GM19397 (cell line): ENCODE measurements at regions not wholly inside any gene's neighbourhood (a gene's known extent, or its start where the extent isn't known, plus 50 kb on each side); places are given as distances from the start of the nearest gene placed in this dataset.

Experiments
- ATAC-seq: cut with Tn5 transposase; IDR thresholded peaks from one replicate; pipeline ENCODE4 v1.9.1; 2021; ENCODE audit warnings: mild to moderate bottlenecking, moderate library complexity; ENCODE audit not compliant: unreplicated experiment

DNA sequence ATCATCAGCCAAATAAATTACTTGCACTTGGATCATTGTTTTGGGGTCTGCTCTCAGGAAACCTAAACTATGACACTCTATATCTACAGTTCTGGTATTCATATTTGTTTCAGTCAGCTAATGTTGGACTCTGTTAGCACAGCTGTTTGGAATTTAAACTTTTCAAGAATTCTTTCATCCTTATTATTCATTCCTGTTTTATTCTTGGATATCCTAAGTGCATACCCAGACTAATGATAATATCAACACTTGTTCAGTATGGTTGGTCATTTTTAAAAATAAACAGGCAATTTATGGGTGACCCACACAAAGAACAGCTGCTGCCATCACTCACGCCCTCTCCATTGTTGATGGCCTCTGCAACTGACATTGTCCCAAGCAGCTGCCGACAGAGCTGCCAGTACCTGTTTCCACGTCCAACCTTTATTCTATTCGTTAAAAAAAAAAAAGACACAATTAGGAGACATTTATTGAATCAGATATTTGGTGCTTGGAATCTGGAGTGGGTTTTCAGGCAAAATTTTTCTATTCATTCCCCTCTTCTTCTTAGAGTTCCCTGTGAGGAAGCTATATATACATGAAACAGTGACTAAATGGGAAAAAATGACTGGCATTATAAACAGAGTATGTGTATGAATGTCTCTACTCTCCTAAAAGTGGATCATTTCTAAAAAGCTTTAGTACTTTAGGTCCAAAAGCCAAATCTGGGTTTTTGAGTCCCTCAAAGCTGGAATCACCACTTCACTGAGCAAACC is 252.1 kb upstream of the NAV3 start:
- ATAC-seq, result no peak

DNA sequence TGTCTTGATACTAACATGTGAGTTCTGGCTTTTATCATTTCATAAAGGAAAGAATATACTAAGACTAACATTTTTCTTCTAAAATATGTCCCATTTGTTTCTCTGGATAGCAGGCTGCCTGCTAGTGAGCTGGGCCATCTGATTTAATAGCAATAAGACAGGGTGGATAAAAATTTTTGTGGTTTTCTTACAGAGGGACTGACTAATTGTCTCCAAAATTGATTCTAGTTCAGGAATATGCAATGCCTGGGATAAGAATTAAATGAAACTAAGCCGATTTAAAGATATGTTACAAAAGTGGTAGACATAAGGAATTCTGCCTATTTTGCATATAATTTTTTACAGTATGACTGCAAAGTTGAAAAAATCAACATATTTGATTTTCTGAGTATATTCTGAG is 252.9 kb upstream of the NAV3 start:
- no peak for ATAC-seq

DNA sequence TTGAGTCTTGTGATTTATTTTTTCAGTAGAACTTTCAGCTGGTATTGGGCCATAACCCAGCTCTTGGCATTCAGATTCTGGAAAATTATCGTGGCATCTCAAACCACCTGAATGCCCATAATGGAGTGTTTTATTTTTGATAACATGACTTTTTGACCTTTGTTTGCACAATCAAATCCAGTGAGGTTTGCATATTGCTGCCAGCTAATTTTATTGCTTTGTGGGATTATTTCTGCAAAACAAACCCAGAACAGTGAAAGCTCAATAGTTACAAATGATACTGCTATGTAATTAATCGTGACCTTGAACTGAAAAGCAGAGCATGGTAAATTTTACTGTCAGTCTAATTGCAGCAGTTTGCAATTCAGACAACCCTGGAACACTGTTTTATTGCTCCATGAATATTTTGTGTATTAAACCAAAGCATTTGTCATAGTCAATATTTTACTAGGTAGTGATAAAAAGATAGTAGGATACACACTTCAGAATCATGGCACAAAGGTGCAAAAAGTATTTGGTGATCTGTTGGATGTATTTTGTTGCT is 255.2 kb upstream of the NAV3 start:
- no peak for ATAC-seq

DNA sequence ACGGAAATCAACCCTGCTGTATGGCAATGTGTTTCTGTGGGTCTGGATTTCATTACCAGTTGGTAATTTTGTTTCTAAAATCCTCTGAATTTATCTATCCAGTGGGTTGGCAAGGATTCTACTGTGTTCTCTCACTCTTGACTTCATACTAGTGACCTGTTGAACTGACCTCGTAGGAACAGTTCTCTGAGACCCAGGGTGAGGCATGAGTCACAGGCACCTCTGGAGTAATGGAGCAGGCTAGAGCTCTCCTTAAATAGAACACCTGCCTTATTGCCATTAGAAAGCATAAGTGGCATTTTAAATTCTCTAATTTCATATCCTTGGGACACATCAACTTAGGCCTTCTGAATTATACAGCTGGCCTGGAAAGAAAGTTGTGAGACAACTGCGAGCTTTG is 258.3 kb upstream of the NAV3 start:
- no peak for ATAC-seq

DNA sequence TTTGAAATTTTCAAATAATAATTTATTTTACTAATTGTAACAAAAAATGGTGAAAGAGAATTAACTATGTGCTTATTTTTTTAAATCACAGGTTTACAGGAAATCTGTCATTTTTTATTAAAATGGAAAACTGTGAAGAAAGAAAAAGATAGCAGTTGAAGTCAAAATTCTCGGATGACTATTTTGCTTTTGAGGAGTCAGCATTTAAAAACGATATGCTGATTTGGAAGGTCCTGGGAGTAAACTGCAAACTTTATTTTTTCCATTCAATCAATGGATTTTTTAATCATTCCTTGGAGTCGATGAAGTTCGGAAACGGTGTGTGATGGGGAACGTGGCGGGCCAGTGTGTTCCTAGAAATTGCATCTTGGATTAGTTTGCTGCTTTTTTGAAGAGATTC is 258.9 kb upstream of the NAV3 start:
- ATAC-seq, result no peak

DNA sequence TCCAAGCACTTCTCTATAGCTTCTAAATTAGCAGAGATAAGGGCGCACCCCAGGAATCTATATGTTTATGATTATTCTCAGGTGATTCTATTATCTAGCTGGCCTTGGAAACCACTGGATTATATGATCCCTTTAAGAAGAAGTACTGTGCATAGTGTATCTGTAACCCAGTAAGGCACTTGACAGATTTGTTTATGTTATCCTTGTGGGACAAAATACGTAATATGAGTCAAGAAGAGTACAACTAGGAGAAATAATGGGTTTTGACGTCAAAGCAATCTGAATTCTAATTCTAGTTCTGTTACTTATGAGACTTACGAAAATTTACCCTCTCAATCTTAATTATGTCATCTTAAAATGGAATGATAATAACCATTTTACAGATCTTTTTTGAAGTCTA is 259.6 kb upstream of the NAV3 start:
- ATAC-seq, result no peak

DNA sequence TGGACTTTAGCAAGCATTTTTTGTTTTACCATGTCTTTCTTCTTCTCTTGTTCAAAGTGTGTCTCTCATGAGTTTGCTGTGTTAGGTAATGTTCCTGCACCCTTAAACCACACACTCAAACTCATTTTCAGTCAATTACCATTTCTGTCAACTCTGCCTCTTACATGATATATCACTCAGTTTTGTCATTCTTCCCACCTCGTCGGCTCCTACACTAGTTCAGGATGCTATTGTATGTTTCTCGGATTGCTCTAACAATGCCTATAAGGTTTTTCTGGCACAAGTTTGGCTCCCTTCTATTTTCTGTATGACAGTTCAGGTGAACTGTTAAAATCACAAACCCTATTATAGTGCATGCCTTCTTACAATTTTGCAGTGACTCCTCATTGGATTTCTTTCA is 260.8 kb upstream of the NAV3 start:
- ATAC-seq, result no peak

DNA sequence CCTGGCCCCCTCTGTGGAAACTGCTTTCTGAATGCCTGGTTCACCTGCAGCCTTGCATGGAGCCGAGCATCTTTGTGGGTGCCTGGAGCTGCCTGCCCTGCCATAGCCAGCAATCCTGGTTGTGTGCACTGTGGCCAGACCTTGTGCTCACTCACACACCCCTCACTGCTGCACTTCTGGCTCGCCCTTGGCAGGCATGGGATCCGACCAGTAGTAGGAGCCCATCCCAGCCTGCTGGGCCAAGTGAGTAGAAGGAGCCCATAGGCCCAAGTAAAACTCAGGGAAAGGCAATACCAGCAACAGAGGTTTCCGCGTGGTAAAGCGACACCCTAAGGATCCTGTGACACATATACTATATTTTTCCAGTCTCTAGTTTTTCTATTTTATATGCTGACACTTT is 270.0 kb upstream of the NAV3 start:
- ATAC-seq, result no peak

DNA sequence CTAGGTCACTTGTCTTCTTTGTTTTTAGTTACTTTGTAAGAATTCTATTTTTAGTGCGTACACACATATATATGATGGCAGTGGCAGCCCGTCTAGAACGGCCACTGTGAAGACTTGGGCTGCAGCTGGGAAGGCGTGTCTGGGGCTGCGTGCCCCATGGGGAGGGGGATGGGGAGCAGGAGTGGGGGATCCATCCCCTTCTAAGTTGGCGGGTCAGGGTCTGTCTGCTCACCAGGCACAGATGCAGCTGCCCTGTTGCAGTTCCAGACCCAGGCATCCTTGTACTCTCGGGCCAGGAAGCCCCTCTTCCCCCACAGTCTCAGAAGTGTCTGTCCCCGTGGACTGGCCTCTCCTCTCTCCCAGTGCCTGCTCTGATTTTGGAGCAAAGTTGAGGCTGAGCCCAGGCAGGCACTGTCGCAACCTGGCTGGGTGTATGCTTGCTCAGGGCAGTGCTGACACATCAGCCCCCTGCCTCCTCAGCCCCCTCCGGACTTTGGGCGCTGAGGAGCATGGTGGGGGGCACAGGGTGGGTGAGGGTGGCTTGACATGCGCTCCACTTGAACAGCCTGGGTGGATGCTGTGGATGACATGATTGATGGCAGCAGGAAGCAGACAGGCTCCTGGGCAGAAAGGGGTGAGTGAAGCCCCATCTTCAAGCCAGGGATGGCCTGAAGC is 271.2 kb upstream of the NAV3 start:
- no peak for ATAC-seq

DNA sequence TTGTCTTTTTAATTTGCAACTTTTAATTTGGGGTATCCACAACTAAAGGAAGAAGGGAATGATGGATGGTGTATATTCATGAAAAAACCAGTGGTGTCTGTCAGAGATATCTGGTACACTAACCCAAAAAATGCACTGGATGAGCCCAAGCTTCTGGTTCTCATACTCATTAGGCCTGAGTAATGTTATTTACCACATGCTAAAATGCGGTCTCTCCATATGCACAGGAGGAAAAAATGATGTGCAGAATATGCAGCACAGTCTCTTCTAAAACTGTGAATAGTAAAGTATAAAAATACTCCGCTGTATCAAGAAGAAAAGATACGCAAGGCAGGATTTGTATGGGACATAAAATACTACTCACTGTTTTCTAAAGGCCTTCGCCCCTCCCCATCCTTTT is 275.6 kb upstream of the NAV3 start:
- no peak for ATAC-seq

DNA sequence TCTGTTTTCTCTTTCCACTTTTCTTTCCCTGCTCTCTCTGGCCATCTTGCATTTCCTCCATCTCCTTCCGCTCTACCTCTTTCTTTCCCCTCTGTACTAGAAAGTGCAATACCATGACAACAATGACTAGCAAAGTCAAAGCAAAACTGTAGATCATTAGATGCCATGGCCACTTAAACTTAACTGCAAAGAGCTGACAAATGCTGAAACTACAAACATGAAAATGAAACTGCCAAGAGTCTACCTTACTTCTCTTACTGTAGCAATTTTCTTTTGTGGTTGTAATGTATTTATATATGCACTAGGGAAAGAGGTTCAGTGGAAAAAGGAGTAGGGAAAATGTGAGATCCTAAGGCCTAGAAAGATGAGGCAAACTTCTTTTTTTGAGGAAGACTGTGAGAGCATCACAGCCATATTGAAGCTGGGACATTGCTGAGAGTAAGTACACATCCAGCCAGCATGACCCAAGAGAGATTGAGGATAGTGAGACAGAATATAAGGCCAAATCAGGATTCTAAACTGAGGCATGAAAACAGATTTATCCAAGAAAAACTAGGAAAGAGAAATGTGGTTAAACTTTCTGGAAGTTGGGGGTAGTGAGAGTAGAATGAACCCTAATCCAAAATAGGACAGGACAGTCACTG is 276.6 kb upstream of the NAV3 start:
- peak; percentile 100 for ATAC-seq

DNA sequence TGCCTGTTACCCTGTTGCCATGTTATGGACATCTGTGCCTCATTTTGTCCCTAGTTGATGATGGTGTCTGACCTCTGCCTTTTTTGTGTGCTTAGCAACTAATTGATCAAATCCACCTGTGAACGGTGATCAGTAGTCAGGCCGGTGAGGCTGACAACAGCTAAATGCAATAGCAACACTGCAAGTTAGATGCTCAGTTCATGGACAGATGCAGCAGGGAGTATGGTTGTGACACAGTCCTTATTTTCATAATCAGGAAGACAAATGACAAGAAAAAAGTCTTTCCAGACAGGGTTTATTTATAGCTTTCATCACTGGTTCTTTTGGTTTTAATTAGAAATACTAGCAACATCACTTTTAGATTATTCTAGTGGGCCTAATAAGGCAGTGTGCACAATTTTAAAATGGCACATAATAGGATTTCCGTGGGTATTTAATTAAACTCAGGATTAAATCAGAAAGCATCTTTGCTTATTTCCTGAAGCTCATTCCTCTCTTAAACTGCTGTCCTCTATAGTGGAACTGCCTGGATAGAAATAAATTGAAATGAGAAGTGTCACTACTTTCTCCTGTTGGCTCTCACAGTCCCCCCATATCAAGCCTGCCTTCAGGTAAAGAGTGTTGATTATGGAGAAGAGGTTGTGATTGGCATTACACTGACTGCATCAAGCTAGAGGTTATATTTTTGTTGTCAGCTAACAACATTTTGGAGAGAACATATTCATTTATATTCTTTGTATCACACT is 281.1 kb upstream of the NAV3 start:
- ATAC-seq, result no peak

DNA sequence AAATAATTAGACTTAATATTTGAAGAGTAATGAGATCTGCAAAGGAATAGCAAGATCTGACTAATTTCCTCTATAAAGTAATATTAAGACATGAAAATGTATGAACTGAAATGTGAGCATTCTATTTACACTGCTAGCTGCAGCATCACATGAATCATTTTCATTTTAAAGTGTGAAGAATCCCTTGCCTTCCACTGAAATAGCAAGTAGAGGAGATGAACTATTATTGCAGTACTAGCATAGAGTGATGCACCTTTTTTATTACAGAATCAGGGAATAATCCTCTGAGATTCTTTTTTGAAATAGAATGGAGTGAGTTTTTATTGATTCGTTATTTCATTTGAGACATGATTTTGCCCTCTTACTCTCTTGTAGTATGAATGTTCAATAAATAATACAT is 281.9 kb upstream of the NAV3 start:
- ATAC-seq, result no peak

DNA sequence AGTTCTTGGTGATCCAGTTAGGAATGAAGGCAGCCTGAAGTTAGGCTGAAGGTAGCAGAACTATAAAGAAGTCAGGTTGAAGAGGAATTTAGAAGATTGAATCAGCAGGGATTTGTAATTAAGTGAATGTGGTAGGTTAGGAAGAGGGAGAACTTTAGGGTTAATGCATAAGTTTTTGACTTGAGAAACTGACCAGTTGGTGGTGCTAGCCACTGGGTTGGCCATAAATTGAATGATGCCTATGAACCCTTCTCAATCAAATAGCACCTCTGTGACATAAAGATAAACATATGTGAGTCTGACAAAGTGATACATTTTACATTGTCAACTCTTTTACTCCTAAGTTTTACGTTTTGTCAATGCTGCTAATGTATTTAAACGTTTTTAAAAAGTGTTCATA is 290.6 kb upstream of the NAV3 start:
- no peak for ATAC-seq

DNA sequence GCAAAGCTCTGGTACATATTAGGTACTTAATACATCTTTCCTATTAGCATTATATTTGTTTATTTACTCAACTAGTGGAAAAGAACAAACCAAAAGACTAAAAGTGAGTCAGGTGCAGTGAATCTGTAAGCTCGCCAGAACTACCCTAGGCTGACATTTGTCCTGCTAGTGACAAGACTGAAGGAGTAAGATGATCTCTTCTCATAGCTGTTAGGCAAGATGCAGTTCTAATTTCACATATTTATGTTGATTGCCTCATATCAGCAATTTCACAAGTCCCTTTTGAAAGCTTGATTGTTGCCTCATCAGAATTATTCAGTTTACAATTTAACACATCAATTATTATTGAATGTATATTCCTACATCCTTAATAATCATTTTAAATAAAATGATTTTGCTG is 293.0 kb upstream of the NAV3 start:
- no peak for ATAC-seq

DNA sequence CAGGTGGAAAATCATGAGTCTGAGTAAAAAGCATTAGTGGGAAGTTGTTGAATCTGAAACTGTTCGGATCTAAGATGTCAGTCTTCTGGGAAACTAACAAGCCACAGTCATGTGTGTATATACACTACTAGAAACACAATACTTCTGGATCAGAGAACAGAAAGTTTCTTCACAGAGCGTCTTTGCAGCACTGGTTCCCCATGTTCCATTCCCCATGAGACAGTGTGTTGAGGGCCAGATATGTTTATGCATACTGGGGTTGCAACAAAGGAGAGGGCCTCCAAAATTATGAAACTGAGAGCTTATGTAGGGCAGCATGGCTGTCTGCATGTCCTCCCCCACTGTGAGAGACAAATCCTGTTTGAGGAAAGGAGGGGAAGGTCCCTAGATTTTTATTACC is 295.0 kb upstream of the NAV3 start:
- no peak for ATAC-seq

DNA sequence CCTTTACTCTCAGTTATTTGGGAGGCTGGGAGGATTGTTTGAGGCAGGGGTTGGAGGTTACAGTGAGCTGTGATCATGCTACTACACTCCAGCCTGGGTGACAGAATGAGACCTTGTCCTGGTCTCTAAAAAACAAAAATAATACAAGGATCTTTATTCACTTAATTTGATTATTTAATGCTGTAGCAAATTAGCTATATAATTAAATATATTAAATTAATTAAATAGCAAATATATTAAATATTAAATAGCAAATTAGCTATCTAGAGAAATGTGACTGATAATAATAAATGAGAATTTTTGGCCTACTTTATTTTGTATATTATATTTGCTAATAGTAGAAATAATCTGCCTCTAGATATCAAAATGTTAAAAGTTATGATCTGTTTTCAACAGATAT is 298.8 kb upstream of the NAV3 start:
- no peak for ATAC-seq

DNA sequence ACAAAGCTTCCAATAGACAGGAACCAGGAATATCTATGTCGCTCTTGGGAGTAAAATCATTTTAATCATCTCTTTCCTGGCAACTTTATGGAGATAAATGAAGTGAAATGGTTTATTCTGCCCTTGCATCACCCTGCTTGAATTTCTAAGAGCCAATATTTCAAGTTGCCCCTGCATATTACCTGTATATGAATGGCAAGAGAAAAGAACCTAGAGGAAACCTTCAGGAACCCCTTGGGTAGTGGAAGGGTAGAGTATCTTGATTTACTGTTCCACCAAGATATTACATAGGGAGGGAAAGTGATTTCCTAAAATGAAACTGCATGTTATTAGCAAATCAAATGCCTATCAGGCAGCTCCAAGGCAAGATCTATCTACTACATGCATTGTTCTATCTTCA is 308.4 kb upstream of the NAV3 start:
- ATAC-seq, result no peak

DNA sequence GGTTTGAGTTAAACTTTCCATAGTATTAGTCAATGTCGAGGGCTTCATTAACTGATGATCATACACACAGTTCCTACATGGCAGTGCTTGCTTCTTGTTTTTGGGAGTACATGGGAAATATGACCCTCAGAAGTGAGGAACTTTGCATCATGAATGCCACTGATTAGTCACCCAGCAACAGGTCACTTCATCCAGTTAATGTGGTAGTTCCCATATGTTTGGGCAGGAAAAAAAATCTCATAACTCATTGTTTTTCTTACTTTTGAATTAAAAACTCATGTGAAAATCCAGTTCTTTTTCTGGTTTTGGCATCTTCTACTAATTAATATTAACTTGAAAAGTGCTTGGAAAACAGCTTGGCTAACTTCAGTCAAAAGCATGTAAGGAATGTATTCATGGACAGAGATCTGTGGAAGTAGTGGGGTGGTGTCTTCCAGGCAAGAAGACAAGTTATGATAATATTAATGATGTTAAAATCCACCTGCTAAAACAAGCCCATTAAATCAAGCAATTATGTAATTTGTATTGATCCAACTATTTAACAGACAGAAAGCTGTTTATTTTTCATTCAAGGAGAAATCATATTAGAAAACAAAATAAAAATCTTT is 309.1 kb upstream of the NAV3 start:
- no peak for ATAC-seq

DNA sequence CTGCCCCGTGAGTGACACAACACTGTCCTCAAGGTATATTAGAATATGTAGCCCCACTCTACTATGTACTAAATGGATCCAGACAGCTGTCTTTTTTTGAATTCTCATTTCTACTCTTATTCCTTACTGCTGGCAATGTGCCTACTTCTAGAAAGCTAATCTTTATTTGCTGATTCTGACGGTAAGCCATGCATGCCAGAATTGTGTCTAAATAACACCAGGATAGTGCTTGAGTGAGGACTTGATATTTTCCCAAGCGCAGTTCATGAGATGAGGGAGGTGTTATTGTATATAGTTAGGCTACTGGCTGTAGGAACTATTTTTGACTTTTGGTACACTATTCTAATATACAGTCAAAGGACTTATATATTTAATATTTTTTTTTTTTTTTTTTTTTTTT is 316.2 kb upstream of the NAV3 start:
- no peak for ATAC-seq

DNA sequence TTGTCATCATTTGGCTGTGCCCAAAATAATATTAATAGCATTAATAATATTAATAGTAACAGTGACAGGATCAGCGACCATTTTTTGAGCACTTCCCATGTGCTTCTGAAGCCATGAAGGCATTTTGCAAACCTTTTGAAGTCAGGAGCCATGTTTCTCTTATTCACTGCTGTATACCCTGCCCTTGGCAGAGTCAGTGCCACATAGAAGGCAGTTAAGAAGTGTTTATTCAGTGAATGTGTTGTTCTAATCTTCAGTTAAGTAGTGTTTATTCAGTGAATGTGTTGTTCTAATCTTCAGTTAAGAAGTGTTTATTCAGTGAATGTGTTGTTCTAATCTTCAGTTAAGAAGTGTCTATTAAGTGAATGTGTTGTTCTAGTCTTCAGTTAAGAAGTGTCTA is 319.7 kb upstream of the NAV3 start:
- no peak for ATAC-seq
